ENCODE measurements at regions not wholly inside any gene's neighbourhood (a gene's known extent, or its start where the extent isn't known, plus 50 kb on each side); places are given as distances from the start of the nearest gene placed in this dataset.

GRCh38 chr14:83379436-83379835 lies 1845.8 kb upstream of the SEL1L start:
- no peak for DNase-seq

GRCh38 chr14:83384253-83384652 lies 1850.6 kb upstream of the SEL1L start:
- DNase-seq, result no peak

- DNase-seq, result no peak
These were observed 1861.7 kb upstream of the SEL1L start for GRCh38 chr14:83395321-83395720.

- no peak for DNase-seq
These were observed 1882.8 kb upstream of the SEL1L start for GRCh38 chr14:83416476-83416875.

- DNase-seq, result no peak
These were observed 1885.8 kb upstream of the SEL1L start for GRCh38 chr14:83419420-83419819.

GRCh38 chr14:83421711-83422110 lies 1888.1 kb upstream of the SEL1L start:
- no peak for DNase-seq

GRCh38 chr14:83425138-83425537 lies 1891.5 kb upstream of the SEL1L start:
- DNase-seq, result no peak

GRCh38 chr14:83425706-83426105 lies 1892.1 kb upstream of the SEL1L start:
- no peak for DNase-seq

- no peak for DNase-seq
These were observed 1900.0 kb upstream of the SEL1L start for GRCh38 chr14:83433618-83434017.

GRCh38 chr14:83441801-83442200 lies 1908.1 kb upstream of the SEL1L start:
- DNase-seq, result no peak

- DNase-seq, result no peak
These were observed 1921.9 kb upstream of the SEL1L start for GRCh38 chr14:83455561-83455960.

GRCh38 chr14:83461521-83461920 lies 1927.9 kb upstream of the SEL1L start:
- DNase-seq, result no peak

GRCh38 chr14:83462759-83463158 lies 1929.1 kb upstream of the SEL1L start:
- no peak for DNase-seq

- no peak for DNase-seq
These were observed 1929.9 kb upstream of the SEL1L start for GRCh38 chr14:83463500-83464098.

- no peak for DNase-seq
These were observed 1934.2 kb upstream of the SEL1L start for GRCh38 chr14:83467811-83468210.

GRCh38 chr14:83470466-83470865 lies 1936.8 kb upstream of the SEL1L start:
- no peak for DNase-seq

- no peak for DNase-seq
These were observed 1937.5 kb upstream of the SEL1L start for GRCh38 chr14:83470959-83471695.

GRCh38 chr14:83473416-83474235 lies 1940.0 kb upstream of the SEL1L start:
- no peak for DNase-seq

- no peak for DNase-seq
These were observed 1945.1 kb upstream of the SEL1L start for GRCh38 chr14:83478741-83479140.

- no peak for DNase-seq
These were observed 1949.4 kb upstream of the SEL1L start for GRCh38 chr14:83483063-83483462.

- DNase-seq, result no peak
These were observed 1951.9 kb upstream of the SEL1L start for GRCh38 chr14:83485591-83485990.

GRCh38 chr14:83491091-83491490 lies 1957.4 kb upstream of the SEL1L start:
- DNase-seq, result no peak

GRCh38 chr14:83520837-83521236 lies 1987.2 kb upstream of the SEL1L start:
- no peak for DNase-seq

GRCh38 chr14:83529531-83529930 lies 1995.9 kb upstream of the SEL1L start:
- no peak for DNase-seq

All from NCI-H1417 treated with DMSO at 0.1 percent for 48 hours (cell line).